HG03066 (cell line): ENCODE measurements at regions not wholly inside any gene's neighbourhood (a gene's known extent, or its start where the extent isn't known, plus 50 kb on each side); places are given as distances from the start of the nearest gene placed in this dataset.
"Not testable (repeated sequence)": the region's sequence is repeated elsewhere in the genome, so short reads cannot be mapped to it uniquely, and the experiment has no call there.

Experiments used
- ATAC-seq: cut with Tn5 transposase; IDR thresholded peaks from one replicate; pipeline ENCODE4 v1.9.1; 2021; ENCODE audit warnings: low read depth; ENCODE audit not compliant: unreplicated experiment

GRCh38 chr2:225824748-225825449 lies 425.4 kb downstream of the NYAP2 start:
- no peak for ATAC-seq

- no peak for ATAC-seq
Observed at GRCh38 chr2:225821351-225821750, 421.8 kb downstream of the NYAP2 start.

GRCh38 chr2:225820826-225821225 lies 421.3 kb downstream of the NYAP2 start:
- no peak for ATAC-seq

DNA sequence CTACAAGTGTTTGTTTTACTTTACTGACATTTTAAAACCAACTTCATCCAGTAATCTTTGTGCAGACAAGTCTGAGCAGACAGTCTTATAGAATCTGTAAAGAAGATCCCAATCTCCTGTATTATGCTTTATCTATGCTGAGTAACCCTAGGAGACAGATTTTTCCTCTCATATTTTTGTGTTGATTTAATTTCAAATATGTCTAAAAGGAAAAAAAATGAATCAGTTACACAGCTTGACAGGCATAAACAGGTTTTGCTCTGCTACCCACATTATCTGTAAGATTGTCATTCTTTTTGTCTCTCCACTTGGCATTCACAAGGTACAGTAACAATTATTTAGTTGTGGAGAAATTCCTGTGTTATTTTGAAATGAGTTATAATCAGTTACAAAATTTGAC lies 415.0 kb downstream of the NYAP2 start:
- ATAC-seq, result no peak

- ATAC-seq, result no peak
Observed at GRCh38 chr2:225806105-225806504, 406.6 kb downstream of the NYAP2 start.

DNA sequence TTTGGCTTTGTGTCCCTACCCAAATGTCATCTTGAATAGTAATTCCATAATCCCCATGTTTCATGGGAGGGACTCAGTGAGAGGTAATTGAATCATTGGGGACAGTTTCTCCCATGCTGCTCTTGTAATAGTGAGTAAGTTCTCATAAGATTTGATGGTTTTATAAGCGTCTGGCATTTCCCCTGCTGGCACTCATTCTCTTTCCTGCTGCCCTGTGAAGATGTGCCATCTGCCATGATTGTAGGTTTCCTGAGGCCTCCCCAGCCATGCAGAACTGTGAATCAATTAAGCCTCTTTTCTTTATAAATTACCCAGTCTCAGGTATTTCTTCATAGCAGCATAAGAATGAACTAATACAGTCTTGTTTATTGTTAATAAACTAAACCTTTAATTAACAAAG lies 402.6 kb downstream of the NYAP2 start:
- ATAC-seq, result not testable (repeated sequence)

DNA sequence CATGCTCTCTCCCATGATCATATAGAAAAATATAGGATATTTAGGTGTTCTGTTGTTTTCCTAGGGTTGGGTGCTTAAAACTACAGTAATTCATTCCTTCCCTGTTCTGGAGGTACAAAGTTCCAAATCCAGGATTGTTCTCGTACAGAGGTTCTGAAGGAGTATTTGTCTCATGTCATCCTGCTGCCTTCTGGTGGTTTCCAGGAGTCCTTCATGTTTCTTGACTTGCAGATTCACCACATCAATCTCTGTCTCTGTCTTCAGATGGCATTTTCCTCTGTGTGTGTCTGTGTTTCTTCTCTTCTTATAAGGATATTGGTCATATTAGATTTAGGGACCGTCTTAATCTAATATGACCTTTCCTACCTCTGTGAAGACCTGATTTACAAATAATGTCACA lies 397.9 kb downstream of the NYAP2 start:
- no peak for ATAC-seq

GRCh38 chr2:225794652-225795400 lies 395.3 kb downstream of the NYAP2 start:
- ATAC-seq, result no peak

- ATAC-seq, result no peak
Observed at GRCh38 chr2:225793736-225794550, 394.4 kb downstream of the NYAP2 start.

DNA sequence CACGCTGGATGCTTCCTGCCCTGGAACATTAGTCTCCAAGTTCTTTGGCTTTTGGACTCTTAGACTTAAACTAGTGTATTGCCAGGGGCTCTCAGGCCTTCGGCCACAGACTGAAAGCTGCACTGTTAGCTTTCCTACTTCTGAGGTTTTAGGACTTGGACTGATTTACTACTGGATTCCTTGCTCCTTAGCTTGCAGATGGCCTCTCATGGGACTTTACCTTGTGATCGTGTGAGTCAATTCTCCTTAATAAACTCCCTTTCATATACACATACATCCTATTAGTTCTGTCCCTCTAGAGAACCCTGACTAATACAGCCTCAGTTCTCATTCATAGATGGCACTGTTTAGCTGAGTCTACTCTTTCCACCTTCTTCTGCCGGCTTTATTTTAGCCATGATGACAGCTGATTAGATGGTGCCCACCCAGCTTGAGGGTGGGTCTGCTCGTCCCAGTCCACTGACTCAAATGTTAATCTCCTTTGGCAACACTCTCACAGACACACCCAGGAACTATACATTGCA lies 389.1 kb downstream of the NYAP2 start:
- no peak for ATAC-seq

DNA sequence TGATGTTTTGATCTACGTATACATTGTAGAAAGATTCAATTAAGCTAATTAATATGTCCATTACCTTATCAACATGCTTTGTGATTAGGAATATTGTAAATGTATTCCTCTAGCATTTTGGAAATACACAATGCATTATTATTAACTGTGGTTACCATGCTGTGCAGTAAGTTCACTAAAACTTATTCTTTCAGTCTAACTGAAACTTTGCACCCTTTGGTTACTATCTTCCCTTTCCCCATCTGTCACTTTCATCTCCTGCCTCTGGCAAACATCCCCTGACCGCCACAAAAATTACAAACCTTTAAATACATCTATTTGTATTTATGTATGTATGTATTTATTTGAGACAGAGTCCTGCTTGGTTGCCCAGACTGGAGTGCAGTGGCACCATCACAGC lies 388.0 kb downstream of the NYAP2 start:
- ATAC-seq, result no peak

GRCh38 chr2:225781991-225782390 lies 382.5 kb downstream of the NYAP2 start:
- no peak for ATAC-seq

- no peak for ATAC-seq
Observed at GRCh38 chr2:225781145-225781544, 381.6 kb downstream of the NYAP2 start.

DNA sequence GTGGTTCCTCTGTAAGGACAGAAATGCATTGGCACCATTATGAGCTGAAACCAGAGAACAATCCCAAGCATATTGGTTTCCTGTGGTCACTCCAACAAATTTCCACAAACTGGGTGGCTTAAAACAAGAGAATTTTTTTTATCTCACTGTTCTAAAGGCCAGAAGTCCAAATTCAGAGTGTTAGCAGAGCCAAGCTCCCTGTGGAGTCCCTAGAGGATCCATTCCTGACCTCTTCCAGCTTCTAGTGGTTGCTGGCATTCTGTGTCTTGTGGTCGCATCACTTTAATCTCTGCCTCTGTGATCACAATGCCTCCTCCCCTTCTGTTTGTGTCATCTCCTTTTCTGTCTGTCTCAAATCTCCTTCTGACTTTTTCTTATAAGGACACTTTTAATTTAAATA lies 380.3 kb downstream of the NYAP2 start:
- no peak for ATAC-seq

DNA sequence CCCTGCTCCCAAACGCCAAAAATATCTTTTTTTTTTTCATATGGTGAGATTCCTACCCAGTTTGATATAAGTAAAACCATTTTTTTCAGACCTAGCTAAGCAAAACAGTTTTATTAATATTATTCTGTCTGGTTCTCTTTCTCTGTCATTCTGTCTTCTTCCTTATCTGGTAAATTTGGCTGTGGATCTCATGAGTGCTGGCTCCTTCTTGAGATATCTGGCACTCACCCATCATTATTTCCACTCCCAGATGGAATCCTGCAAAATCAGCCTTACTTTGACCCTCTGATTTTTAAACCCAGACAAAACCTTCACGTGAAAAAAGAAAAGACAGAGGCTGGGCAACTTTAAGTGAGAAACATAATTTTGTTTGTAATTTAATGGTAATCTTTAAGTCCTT lies 373.6 kb downstream of the NYAP2 start:
- ATAC-seq, result no peak

GRCh38 chr2:225771701-225772100 lies 372.2 kb downstream of the NYAP2 start:
- no peak for ATAC-seq

DNA sequence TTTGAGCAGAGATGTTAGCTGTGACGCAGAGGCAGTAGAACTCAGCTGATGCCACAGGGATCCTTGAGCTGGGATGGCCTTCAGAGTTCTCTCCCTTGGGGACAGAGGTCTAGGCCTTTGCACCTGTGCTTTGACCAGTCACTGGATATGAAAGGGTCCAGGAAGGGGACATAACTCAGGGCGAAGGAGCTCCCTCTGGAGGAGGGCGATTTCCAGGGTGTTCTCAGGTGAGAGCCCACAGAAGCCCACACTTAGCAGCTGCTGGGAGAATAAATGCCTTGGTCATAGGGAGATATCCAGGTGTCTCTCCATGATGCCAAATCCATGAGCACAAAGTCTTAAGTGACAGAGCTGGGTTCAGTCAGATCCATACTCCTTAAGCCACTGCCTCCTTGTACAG lies 369.2 kb downstream of the NYAP2 start:
- no peak for ATAC-seq

DNA sequence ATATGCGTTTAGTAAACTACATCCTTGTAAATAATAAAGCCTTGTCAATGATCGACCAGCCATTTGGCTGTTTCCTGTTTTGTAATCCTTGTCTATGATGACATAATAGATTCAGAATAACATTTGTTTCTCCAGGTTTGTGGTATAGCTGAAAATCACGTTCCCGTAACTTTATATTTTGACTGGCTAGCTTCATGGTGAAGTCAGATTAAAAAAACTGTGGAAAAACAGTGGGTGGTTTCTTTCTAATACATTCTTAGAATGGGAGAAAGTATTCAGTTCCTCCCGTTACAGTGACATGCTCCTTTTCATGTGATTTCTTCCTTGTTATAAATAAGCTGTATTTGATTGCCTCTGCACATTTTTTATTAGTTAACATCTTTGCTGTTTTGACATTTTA lies 366.9 kb downstream of the NYAP2 start:
- ATAC-seq, result no peak

GRCh38 chr2:225765820-225766219 lies 366.3 kb downstream of the NYAP2 start:
- no peak for ATAC-seq

DNA sequence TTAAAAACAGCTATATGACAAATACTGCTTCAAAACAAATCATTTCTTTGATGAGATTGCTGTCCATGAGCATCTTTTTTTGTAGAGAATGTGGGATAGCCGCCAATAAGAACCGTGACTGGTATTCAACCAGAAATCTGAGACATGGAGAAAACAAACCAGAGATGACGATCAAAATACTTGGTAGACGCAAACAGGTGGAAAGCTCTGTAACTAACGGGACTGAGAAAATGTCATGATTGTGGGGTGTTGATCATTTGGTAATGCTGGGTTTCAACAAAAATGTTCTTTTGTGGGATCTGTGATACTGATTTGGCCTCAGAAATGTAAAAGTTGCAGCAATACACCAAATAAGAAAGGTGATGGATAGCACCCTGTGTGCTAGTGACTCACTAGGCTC lies 364.8 kb downstream of the NYAP2 start:
- no peak for ATAC-seq

GRCh38 chr2:225763711-225764110 lies 364.2 kb downstream of the NYAP2 start:
- no peak for ATAC-seq
